Suprapubic skin (tissue), 4 donors: ENCODE measurements at regions not wholly inside any gene's neighbourhood (a gene's known extent, or its start where the extent isn't known, plus 50 kb on each side); places are given as distances from the start of the nearest gene placed in this dataset.

Source experiments
- CTCF ChIP-seq, 2 donors: fragments of 200-600 bp in 1 of 2; fragments of 450-650 bp in 1 of 2; sonication (generic) in 1 of 2; IDR thresholded peaks; one replicate each; pipeline ENCODE4 v1.5.1; 2016 to 2019; ENCODE audit warnings: antibody characterized with exemption in 2 of 2, mild to moderate bottlenecking in 1 of 2, moderate library complexity in 1 of 2
- EP300 ChIP-seq: sonication (generic); formaldehyde crosslinking; IDR thresholded peaks from one replicate; pipeline ENCODE4 v1.6.1; 2017; ENCODE audit warnings: antibody characterized with exemption
- POLR2A ChIP-seq, 2 donors: fragments of 450-650 bp; IDR thresholded peaks; one replicate each; pipeline ENCODE4 v1.6.1; 2017; ENCODE audit warnings: antibody characterized with exemption in 2 of 2, mild to moderate bottlenecking in 2 of 2, moderate library complexity in 2 of 2
- POLR2AphosphoS5 ChIP-seq, 3 donors: sonication (generic); formaldehyde crosslinking; IDR thresholded peaks; one replicate each; pipeline ENCODE4 v1.6.1; 2017; ENCODE audit warnings: antibody characterized with exemption in 3 of 3

GRCh38 chr3:105996781-105997180, 128.0 kb upstream of the CBLB start:
- TF ChIP-seq CTCF (IDR thresholded peaks at IDR 0.05) (no peak), POLR2A (IDR thresholded peaks at IDR 0.05) (no peak), POLR2AphosphoS5 (IDR thresholded peaks at IDR 0.05) (no peak), EP300 (no peak)
